AG09309 (cell line): ENCODE measurements at regions not wholly inside any gene's neighbourhood (a gene's known extent, or its start where the extent isn't known, plus 50 kb on each side); places are given as distances from the start of the nearest gene placed in this dataset.

Experiments used
- DNase-seq: peaks from one replicate; pipeline ENCODE4 v3.0.0-alpha.2; 2010; ENCODE audit warnings: low read depth
- H3K4me3 ChIP-seq: 2 replicates; pipeline ENCODE4 v1.5.1; 2011; ENCODE audit warnings: mild to moderate bottlenecking, low read depth, low read length, moderate library complexity; ENCODE audit not compliant: control insufficient read depth
- CTCF ChIP-seq: IDR thresholded peaks from 2 replicates; pipeline ENCODE4 v1.5.1; 2011; ENCODE audit warnings: mild to moderate bottlenecking, low read depth, low read length, inconsistent platforms; ENCODE audit not compliant: insufficient read depth, control insufficient read depth; ENCODE audit errors: missing control alignments

GRCh38 chr3:87361271-87361670 lies 84.9 kb upstream of the POU1F1 start:
- TF ChIP-seq CTCF = no peak
- no peak for DNase-seq
- H3K4me3 ChIP-seq = no peak overlapping the region

GRCh38 chr3:87359826-87360225 lies 83.4 kb upstream of the POU1F1 start:
- TF ChIP-seq CTCF = no peak
- DNase-seq = no peak
- no peak overlapping the region for H3K4me3 ChIP-seq

- no peak for TF ChIP-seq CTCF
- no peak for DNase-seq
- no peak overlapping the region for H3K4me3 ChIP-seq
Observed at GRCh38 chr3:87359025-87359424, 82.6 kb upstream of the POU1F1 start.

- H3K4me3 ChIP-seq = no peak overlapping the region
- TF ChIP-seq CTCF = no peak
- no peak for DNase-seq
Observed at GRCh38 chr3:87358066-87358465, 81.7 kb upstream of the POU1F1 start.

- no peak for TF ChIP-seq CTCF
- DNase-seq = no peak
- no peak overlapping the region for H3K4me3 ChIP-seq
Observed at GRCh38 chr3:87354398-87354797, 78.0 kb upstream of the POU1F1 start.

- DNase-seq = no peak
- TF ChIP-seq CTCF = no peak
- H3K4me3 ChIP-seq = no peak overlapping the region
Observed at GRCh38 chr3:87351937-87352336, 75.6 kb upstream of the POU1F1 start.

GRCh38 chr3:87350367-87351199 lies 74.2 kb upstream of the POU1F1 start:
- H3K4me3 ChIP-seq = no peak overlapping the region
- TF ChIP-seq CTCF = peak; percentile 80
- DNase-seq = peak; percentile 14
